ENCODE measurements at regions not wholly inside any gene's neighbourhood (a gene's known extent, or its start where the extent isn't known, plus 50 kb on each side); places are given as distances from the start of the nearest gene placed in this dataset.

GRCh38 chr3:130243808-130244207 is 101.7 kb upstream of the COL6A5 start:
- no peak for TF ChIP-seq CTCF (IDR thresholded peaks at IDR 0.05)
- no peak for TF ChIP-seq POLR2A (IDR thresholded peaks at IDR 0.05)

Data from heart left ventricle (tissue), 13 donors.